ENCODE measurements at regions not wholly inside any gene's neighbourhood (a gene's known extent, or its start where the extent isn't known, plus 50 kb on each side); places are given as distances from the start of the nearest gene placed in this dataset.

DNA sequence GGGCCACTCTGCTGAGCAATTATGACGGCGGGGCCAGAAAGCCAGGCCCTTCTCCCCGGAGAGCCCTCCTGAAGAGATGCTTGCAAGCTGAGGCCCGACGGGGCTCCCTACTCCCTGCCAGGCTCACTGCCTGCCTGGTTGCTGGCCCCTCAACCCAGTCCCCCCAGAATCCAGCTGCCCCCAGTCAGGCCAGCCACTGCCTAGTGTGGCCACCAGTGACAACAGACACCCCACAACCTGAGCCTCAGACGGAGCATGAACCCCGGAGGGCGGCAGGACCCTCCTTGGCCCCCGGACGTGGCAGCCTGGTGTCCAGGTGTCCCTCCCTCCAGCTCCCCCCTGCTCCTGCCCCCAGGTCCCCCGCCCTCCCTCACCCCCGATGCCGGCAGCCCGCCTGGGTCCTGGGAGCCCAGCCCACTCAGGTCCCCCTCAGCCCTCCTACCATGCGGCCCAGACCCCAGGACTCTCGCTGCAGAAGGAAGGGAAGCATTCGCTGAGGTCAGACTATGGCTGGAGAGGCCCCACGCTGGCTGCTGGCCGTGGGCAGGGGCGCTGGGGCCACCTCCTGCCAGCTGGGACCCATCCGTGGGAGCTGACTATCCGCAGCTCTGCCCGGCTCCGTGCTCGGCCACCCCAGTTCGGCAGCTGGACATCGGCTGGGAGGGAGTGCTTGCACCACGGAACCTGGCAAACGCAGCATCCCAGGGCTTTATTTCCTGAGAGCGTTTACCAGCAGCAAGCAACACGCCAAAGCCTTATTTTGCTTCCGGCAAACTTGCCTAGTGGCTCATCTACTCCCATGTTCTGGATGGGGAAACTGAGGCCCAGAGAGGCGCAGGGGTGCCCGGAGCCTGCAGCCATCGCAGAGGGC, 89.8 kb downstream of the UNCX start:
- DNase-seq, result no peak

DNA sequence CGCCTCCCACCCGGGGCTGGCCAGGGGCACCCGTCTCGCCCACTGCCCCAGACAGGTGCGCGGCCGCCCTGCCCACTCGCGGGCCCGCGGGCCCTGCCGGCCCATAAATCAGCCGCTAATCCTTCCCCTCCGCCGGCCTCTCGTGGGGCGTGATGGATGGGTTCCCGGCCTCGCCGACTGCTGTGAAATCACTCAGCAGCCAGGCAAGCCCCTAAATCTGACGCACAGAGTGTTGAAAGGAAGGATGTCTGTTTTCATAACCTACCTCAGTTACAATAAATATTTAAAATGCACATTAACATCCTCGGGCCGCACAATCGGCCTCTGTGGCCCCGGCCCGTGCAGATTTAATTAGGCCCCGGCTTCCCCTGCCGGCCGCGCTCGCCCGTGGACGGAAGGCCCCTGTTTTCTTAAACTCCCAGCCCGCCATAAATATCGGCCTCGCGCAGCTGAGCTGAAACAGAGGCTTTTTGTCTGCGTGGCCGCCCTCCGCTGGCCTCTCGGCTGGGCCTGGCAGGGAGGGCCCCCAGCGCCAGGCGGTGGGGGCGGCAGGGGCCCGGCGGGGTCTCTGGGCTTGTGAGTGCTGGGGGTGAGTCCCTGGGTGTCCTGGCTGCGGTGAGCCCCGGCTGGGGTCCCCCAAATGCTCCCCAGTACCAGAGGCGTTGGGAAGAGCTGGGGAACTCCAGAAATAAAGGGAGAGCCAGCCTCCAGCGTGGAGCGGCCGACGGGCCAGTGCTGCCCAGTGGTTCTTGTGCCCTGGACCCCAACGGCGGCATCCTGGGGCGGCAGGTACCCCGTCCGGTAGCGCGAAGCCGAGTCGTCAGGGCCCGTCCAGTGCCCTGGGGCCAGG, 90.7 kb downstream of the UNCX start:
- DNase-seq, result no peak

DNA sequence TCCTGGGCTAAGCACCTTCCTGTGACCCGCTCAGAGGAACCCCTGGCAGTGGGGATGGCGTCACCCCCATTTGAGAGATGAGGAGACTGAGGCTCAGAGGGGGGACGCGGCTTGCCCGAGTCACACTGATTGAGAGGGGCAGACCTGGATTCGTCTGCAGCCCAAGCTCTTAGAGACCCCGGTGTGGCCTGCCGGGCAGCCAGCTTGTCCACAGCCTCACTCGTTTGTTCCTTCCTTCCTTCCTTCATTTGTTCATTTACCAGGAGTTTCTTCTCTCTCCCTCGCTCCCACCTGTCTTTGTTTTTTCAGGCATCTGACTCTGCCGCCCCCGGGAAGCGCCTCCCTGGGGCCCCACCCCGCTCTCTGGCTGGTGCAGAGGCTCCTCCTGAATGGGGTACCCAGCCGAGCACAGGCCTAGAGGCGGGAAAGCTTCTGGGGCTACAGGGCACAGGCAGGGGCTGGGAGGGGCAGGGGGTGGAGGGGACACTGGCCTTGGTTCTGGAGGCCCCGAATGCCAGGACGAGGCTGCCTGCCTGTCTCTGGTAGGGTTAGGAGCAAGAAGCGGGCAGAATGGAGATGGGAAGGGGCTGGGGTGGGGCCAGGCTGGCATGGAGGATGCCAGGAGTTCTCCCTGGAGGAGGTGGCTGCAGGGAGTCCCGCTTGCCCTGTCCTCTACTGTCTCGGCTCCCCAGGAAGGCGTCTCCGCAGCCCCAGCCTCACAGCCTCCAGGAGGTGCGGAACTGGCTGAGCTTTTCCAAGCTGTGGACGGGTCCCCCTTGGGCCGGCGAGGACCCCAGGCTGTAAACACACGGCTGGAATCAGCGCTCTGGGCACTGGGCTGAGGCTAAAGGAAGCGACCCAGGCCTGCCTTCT, 91.6 kb downstream of the UNCX start:
- no peak for DNase-seq

DNA sequence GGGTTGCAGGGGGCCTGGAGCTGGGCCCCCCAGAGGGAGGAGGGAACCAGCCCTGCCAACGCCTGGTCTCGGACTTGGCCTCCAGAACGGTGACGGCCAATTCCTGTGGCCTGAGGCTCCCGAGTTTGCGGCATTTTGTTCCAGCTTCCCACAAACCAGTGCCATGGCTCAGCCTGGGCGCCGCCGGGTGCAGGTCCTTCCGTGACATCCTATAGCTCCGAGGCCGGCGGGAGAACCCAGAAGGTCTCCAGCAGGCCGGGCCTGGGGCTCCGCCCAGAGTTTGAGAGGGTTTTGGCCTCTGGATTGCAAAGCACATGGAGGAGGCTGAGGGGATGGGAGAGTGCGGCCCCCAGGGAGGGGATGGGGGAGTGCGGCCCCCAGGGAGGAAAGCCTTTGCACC, 92.6 kb downstream of the UNCX start:
- no peak for DNase-seq

DNA sequence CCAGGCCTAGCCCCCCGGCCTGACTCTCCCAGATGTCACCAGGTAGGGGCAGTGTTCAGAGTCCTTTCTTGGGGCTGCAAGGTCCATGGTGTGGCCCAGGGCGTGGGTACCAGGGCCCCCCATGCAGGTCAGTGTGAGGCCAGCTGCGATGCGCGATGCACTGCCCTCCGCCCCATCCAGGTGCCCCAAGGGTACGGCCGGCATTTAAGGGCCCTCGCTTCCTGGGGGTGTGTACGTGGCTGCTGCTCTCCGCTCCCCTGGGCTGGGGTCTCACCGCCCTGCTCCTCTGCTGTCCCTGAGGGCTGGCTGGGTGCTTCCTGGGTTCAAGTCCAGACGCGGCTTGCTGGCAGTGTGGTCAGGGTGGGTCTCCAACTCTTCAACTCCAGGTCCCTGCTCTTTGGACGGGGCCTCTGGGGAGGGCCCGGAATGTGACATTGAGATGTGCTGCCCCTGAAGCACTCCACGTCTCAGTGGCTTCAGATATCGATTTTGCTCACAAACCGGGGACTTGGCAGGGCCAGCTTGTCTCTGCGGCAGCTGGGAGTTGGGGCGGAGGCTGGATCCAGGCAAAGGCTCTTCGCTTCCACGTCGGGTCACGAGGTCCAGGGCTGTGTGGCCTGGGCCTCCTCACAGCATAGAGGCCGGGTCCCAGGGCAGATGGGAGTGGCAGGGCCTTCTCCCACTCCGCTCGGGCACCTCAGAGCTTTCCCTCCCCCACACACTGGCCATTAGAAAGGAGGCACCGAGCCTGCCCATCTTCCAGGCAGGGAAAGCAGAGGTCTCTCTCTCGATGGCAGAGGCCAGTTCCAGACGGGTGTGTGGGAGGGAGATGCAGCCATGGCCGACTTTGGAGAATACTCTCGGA, 93.2 kb downstream of the UNCX start:
- no peak for DNase-seq

DNA sequence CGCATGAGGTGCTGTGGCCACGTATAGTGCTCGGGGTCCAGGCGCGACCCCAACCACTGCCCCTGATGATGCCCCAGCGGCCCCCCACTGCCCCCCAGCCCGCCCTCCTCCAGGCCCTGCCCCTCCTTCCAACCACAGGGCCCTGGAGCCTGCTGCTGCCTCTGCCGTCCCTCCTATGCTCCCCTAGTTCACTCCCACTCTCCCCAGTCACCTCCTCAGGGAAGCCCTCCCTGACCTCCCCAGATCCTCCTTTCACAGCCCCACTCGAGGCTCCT, 93.8 kb downstream of the UNCX start:
- DNase-seq, result no peak

DNA sequence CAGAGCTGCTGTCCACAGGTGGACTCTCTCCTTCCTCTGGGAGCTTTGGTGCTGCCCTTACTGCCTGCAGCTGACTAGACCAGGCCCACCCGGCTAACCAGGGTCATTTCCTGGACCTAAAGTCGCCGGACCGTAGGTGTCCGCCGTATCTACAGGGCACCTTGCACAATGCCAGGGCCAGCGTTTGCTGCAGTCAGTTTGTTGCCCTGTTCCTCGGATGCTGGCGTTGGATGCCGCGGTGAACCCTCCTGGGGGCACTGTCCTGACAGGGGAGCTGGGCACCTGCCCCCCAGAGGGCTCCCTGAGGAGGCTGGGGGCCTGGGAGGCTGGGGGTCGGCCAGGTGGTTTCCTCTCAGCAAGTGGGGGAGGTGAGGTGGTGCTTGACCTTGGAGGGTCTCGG, 96.6 kb downstream of the UNCX start:
- no peak for DNase-seq

DNA sequence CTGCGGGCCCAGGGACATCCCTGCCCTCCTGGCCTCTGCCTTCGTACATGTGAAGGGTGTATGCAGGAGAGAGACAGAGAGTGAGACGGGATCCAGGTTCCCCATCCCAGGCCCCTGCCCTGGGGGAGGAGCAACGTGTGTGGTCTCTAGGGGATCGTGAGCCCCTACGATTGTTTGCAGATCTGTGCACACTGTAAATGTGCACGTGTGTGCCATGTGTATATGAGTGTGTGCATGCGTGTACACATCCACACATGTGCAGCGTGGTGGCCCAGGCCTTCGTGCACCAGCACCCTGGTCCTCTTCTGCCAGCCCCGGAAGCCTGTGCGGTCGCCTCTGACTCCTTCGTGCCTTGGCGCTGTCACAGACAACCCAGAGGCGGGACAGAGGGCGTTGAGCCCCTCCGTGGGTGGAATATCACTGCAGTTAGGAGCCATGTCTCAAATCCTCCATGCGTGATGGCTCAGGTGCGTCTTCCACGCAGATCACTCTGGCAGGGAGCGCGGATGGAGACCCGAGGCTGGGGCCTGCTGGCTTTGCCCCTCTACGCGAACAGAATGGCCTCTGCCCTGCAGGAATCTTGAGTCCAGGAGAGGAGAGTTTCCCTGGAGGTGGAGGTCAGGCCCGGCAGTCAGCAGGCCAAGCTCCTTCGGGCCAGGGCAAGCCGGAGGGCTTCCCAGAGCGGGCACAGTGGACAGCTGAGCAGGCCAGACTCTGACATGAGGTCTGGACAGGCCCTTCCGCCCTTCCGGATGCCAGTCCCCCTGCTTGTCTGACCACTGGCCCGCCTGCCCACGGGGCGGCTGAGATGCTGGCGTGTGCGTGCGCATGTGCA, 97.5 kb downstream of the UNCX start:
- no peak for DNase-seq

DNA sequence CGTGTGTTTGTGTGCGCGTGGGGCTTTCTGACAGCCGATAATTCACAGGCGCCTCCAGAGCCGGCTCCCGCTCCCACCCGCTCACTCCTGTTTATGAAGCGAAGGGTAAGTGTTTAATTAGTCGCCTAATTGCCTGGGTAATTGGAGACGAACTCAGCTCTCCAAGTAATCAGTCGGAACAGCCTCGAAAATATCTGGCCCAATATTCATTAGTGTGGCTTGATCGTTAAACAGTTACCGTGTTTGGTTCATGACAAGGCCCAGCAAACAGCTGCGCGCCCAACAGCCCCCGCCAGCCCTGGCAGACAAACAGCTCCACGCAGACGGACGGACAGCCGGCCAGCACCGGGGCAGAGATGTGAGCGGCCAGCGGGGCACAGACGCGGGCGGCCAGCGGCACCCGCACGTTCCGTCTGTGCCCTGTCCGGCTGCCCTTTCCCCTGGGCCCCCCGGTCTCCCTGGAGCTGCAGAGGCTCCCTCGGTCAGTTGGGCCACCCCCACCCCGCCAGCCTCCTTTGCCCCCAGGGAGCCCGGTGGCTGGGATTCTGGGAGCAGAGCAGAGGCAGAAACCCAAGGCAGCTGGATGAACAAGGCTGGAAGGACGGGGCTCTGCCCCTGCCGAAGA, 98.2 kb downstream of the UNCX start:
- no peak for DNase-seq

DNA sequence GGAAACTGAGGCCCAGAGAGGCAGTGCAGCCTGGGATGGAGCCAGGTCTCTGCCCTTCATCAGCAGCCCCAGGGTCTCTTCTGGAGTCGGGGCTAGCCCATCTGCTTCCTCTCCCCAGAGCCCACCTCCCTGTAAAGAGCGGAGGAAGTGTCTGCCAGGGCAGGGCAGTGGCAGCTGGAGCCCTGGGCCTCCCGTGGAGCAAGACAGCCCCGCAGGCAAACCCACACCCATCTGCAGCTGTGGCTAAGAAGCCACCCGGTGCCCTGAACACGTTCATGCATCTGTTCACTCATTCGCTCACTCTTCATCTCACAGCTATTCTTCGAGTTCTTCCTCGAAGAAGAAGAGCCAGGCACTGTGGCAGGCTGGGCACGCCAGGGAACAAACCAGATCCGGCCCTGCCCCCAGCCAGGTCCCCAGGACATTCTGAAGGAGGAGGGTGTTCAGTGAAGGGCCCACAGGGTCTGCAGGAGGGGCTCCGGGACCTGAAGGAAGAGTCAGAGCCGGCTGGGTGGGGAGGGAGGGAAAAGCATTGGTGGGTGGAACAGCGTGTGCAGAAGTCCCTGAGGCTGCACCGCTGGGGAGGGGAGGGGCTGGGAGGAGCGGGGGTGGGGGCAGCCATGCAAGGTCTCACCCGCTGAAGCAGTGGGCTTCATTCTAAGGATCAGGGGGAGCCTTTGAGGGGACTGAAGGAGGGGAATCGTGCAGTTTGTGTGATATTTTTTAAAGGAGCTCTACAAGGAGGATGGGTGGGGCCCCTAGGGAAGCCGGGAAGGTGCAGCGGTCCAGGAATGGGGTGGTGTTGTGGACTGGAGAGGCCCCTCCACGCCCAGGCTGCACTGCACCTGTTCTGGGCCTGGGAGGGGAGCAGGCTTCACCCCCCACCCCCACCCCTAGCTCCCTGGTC, 99.1 kb downstream of the UNCX start:
- no peak for DNase-seq

DNA sequence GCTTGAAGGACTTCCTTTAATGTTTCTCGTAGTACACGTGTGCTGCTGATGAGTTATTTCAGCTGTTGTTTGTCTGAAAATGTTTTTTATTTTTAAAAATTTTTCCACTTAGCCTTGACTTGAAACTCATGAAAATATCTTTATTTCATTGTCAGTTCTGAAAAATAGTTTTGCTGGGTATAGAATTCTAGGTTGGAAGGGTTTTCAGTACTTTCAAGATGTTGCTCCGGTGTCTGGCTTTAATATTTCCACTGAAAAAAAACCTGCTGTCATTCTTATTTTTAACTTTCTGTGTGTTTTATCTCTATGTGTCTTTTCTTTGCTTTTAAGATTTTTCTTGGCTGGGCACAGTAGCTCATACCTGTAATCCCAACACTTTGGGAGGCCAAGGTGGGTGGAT, 103.8 kb downstream of the UNCX start:
- DNase-seq, result no peak

DNA sequence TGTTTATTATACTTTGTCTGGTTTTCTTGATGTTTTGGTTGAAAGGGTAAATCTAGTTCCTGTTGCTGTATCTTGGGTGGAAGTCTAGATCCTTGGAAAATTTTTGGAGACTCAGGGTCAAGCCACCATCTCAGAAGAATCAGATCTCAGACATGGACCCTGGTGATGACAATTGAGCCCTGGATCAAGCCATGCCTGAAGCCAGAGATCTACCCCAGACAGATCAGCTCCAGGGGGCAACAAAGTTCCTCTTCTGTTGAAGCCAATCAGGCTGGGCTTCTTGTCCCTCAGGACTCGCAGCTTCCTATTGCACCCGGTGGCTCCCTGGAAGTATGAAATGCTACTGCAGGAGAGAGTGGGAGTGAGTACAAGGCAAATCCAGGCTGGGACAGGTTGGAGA, 106.9 kb downstream of the UNCX start:
- DNase-seq, result no peak

DNA sequence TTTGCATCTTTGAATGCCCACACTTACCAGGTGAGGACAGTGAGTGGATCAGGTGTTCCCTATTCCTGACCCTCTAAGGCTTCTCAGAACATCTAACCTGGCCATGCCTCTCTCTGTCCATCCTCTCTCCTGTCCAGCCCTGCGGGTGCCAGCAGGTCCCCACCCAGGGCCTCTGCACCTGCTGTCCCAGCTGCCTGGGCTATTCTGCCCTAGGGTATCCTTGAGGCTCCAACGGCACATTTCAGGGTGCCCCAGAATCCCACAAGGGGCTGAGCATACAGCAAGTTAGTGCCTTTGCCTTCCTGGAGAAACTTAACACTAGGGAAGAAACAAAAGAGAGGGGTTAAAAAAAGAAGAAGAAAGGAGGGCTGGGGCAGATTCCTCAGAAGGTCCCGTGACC, 107.4 kb downstream of the UNCX start:
- no peak for DNase-seq

DNA sequence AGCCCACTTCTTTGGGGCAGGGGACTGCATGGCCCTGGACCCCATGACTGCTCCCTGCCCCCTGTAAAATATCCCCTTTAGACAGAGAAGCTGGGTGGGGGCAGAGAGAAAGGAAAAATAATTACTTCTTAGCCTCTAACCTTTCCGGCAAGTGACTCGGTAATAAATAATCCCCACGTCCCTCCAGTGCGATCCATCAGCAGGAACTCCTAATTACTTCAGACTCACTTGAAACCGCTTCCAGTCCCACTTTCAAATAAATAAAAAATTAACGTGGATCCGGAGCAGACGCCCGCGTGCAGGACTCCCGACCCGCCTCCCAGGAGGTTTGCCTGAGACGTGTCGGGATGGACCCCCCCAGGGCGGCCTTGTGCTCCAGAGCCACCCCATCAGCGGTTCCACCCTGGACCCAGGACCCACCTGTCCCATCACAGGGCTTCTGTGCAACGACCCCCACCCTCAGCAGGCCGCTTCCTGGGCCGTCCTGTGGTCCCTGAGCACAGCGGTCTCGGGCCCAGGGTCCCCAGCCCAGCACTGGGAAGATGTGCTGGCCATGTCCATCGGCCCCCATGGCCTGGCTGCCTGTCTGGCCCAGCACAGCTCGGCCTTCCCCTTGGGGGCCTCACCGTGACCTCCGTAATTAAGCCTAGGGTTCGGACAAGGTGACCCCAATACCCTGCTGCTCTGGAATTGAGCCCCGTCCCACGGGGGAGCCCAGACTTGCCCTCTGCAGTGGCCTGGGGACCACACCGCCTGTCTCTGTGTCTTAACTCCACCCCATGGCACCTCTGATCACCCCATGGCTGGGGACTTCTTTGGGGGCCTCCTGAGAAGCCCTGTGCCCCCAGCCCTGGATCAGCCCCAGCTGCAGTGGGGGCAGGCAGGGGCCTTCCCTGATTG, 108.0 kb downstream of the UNCX start:
- DNase-seq, result no peak

DNA sequence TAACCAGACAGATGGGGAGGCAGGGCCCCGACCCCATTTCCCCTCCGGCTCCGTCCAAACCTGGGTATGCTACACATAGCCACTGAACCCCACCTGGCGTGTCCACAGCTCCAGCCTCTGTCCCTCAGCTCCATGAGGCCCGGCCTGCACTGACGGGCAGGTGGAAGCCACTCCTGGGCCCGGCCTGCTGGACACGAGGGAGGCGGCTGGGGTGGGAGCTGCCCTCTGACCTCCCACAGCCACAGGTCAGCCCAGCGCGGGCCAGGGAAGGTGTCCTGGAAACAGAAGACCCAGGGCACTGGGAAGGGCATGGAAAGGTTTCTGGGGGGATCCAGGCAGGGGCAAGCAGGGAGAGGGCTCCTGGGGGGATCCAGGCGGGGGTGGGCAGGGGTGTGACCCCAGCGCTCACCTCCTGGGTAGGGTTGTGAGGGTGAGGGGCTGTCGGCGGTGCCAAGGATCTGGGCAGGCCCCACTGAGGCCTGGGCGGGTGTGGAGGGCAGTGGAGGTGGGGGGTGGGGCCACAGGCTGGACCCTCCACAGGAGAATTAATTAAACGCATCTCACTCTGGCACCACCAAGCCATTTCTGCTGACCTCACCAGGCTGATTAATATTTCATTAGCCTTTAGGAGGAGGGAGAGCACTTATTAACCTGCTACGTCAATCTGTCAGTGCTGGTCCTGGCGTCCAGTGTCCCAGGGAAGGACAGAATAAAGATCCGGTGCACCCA, 108.9 kb downstream of the UNCX start:
- no peak for DNase-seq

DNA sequence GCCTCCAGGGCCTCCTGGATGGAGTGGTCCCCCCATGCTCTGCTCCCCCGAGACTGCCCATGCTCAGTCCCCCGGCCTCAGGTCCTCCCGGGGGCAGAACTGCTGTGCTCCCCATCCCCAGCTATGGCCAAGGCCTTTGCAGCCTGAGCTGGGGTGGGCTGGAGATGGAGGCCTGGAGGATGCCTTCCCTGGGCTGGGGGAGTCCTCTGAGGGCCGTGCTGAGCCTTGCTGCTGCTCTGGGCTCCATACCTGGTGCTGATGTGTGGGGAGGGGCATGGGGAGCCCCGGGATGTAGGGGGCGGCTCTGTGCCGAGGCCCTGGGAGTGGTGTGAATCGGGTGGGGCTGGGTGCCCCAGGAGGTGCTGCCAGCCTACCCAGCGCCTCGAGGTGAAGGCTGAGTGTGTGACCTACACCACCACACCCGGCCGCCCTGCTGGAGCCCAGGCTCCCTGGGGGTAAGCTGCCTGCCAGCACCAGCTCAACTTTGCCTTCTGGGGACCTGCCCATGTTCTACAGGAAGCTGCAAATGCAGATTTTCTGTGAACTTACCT, 109.5 kb downstream of the UNCX start:
- no peak for DNase-seq

DNA sequence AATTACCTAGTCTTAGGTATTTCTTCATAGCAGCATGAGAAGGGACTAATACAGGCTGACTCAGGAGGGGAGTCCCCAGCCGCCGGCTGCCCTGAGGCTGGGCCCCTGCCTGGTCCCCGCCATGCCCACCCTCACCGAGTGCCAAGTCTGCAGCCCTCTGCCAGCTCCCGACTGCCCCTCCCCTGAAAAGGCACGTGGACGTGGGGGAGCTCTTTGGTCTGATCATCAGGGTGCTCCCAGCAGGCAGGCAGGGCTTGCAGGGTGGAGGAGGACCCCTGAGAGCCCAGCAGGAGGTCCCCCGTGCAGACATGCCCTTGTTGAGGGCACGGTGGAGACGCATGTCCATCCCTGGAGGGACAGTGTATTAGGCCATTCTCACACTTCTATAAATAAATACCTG, 110.9 kb downstream of the UNCX start:
- DNase-seq, result no peak

DNA sequence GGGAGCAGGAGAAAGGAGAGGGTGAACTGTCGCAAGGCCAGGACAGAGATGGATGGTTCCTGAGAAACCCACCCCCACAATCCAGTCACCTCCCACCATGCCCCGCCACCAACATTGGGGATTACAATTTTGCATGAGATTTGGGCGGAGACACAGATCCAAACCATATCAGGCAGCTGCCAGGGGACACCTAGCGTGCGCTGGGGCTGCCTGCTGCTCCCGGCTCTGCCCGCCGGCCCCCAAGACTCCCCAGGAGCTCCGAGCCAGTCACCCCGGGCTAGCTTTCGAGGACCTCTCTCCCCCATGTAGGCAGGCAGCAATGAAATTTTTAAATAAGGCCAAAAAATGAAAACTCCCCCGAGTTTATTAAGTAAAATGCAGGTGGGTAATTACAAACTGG, 111.7 kb downstream of the UNCX start:
- DNase-seq, result no peak

All from NCI-H1092 treated with DMSO at 0.1 percent for 48 hours (cell line).